ENCODE measurements at regions not wholly inside any gene's neighbourhood (a gene's known extent, or its start where the extent isn't known, plus 50 kb on each side); places are given as distances from the start of the nearest gene placed in this dataset.

DNA sequence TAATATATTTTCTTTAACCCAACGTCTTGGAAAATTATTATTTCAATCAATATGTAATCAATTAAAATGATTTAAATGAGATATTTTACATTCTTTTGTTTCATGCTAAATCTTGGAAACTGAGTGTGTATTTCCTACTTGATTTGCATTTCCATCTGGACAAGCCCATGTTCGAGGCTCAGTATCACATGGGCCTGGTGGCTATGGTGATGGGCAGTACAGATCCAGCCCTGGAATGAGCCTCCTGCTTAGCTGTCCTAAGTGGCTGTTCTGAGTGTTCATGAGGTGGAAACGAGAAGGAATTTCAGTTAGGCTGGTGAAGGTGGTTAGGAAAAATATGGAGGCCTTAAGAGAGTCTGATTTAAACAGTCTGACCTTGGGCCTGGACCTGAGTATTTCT lies 73.0 kb upstream of the ATXN1 start:
- no peak for TF ChIP-seq POLR2A (IDR thresholded peaks at IDR 0.05; ENCODE audit: low read length)
- TF ChIP-seq GATA1 (IDR thresholded peaks at IDR 0.05; ENCODE audit: low read depth, low read length) = no peak

All from erythroblast (primary cell).